ENCODE measurements at regions not wholly inside any gene's neighbourhood (a gene's known extent, or its start where the extent isn't known, plus 50 kb on each side); places are given as distances from the start of the nearest gene placed in this dataset.

DNA sequence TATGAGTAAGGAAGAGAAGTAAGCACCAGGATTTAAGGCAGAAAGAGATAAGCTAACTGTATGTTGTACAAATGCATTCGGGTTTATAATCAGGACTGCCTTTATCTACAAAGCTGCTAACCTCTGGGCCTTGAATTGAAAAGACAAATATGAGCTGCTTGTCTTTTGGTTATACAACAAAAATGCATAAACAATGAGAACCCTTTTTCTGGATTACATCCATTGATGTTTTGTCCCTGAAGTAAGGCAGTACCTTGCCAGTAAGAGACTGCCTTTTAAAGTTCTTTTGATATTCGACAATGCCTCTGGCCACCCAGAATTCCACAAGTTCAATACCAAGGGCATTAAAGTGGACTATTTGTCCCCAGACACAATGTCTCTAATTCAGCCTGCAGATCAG, 280.7 kb downstream of the ZNF621 start:
- Histone ChIP-seq H3K27me3 (ENCODE audit: control insufficient read depth, extremely low read depth, insufficient read depth, low read length) (no peaks in the 10 kb centered on the region), H3K36me3 (ENCODE audit: control insufficient read depth in 2 of 2, extremely low read depth in 1 of 2, insufficient read depth in 2 of 2, low read length in 2 of 2) (no peaks in the 10 kb centered on the region), H2AFZ (ENCODE audit: control insufficient read depth, low read length) (no peak overlapping the region), H4K20me1 (ENCODE audit: control insufficient read depth, extremely low read depth, insufficient read depth, low read length) (no peaks in the 10 kb centered on the region), H3K79me2 (ENCODE audit: control insufficient read depth, insufficient read depth, low read length) (no peaks in the 10 kb centered on the region), H3K9me1 (ENCODE audit: control insufficient read depth, extremely low read depth, insufficient read depth, low read length) (no peaks in the 10 kb centered on the region), H3K9ac (ENCODE audit: control insufficient read depth, extremely low read depth, insufficient read depth, low read length) (no peak overlapping the region), H3K4me1 (ENCODE audit: control insufficient read depth, extremely low read depth, insufficient read depth, low read length) (peaks cover 3% of the 10 kb centered on the region), H3K4me3 (ENCODE audit: control insufficient read depth in 2 of 3, extremely low read depth in 1 of 3, insufficient read depth in 2 of 3, low read depth in 1 of 3, low read length in 3 of 3) (no peak overlapping the region), H3K27ac (ENCODE audit: control insufficient read depth, insufficient read depth, low read length) (no peak overlapping the region), H3K4me2 (ENCODE audit: control insufficient read depth, extremely low read depth, insufficient read depth, low read depth, low read length) (no peak overlapping the region), H3K9me3 (ENCODE audit: control insufficient read depth, low read depth, low read length) (no peaks in the 10 kb centered on the region)
- TF ChIP-seq EZH2 (IDR thresholded peaks at IDR 0.05; ENCODE audit: low read length): no peak
- TF ChIP-seq, protein P1, sequence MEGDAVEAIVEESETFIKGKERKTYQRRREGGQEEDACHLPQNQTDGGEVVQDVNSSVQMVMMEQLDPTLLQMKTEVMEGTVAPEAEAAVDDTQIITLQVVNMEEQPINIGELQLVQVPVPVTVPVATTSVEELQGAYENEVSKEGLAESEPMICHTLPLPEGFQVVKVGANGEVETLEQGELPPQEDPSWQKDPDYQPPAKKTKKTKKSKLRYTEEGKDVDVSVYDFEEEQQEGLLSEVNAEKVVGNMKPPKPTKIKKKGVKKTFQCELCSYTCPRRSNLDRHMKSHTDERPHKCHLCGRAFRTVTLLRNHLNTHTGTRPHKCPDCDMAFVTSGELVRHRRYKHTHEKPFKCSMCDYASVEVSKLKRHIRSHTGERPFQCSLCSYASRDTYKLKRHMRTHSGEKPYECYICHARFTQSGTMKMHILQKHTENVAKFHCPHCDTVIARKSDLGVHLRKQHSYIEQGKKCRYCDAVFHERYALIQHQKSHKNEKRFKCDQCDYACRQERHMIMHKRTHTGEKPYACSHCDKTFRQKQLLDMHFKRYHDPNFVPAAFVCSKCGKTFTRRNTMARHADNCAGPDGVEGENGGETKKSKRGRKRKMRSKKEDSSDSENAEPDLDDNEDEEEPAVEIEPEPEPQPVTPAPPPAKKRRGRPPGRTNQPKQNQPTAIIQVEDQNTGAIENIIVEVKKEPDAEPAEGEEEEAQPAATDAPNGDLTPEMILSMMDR (optimal IDR thresholded peaks at IDR 0.05 in 1 of 3, IDR thresholded peaks at IDR 0.05 in 1 of 3, conservative IDR thresholded peaks at IDR 0.05 in 1 of 3; ENCODE audit: extremely low read depth in 1 of 3, insufficient read depth in 2 of 3, low read length in 3 of 3): no peak
- FAIRE-seq (no peak), DNase-seq (ENCODE audit: low read depth, low spot score) (no peak)
- dilution Hi-C loops (cut with MboI; ENCODE audit: extremely low pct_ligation_motif_present, low sequenced_read_pairs): no loop called here

DNA sequence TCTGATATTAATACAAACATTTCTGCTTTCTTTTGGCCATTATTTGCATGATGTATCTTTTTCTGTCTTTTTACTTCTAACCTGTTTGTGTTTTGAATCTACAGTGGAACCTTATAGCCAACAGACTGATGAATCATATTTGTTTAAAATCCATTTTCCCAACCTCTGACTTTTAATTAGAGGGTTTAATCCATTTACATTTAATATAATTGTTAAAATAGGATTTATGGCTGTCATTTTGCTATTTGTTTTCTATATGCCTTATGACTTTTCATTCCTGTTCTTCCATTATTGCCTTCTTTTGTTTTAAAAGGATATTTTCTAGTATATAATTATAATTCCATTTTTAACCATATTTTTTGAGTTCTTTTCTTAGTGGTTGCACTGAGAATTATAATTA, 286.1 kb downstream of the ZNF621 start:
- H4K20me1 ChIP-seq (ENCODE audit: control insufficient read depth, extremely low read depth, insufficient read depth, low read length): no peaks in the 10 kb centered on the region
- TF ChIP-seq, protein P1 (optimal IDR thresholded peaks at IDR 0.05 in 1 of 3, IDR thresholded peaks at IDR 0.05 in 1 of 3, conservative IDR thresholded peaks at IDR 0.05 in 1 of 3; ENCODE audit: extremely low read depth in 1 of 3, insufficient read depth in 2 of 3, low read length in 3 of 3): no peak
- TF ChIP-seq EZH2 (IDR thresholded peaks at IDR 0.05; ENCODE audit: low read length): no peak
- H3K27ac ChIP-seq (ENCODE audit: control insufficient read depth, insufficient read depth, low read length): no peak overlapping the region
- H3K4me3 ChIP-seq (ENCODE audit: control insufficient read depth in 2 of 3, extremely low read depth in 1 of 3, insufficient read depth in 2 of 3, low read depth in 1 of 3, low read length in 3 of 3): no peak overlapping the region
- H3K9ac ChIP-seq (ENCODE audit: control insufficient read depth, extremely low read depth, insufficient read depth, low read length): no peak overlapping the region
- H3K27me3 ChIP-seq (ENCODE audit: control insufficient read depth, extremely low read depth, insufficient read depth, low read length): no peaks in the 10 kb centered on the region
- H3K4me1 ChIP-seq (ENCODE audit: control insufficient read depth, extremely low read depth, insufficient read depth, low read length): no peaks in the 10 kb centered on the region
- DNase-seq (ENCODE audit: low read depth, low spot score) (no peak), FAIRE-seq (no peak)
- dilution Hi-C loops (cut with MboI; ENCODE audit: extremely low pct_ligation_motif_present, low sequenced_read_pairs): no loop called here
- H3K4me2 ChIP-seq (ENCODE audit: control insufficient read depth, extremely low read depth, insufficient read depth, low read depth, low read length): no peak overlapping the region
- no peaks in the 10 kb centered on the region for H3K79me2 ChIP-seq (ENCODE audit: control insufficient read depth, insufficient read depth, low read length)
- H2AFZ ChIP-seq (ENCODE audit: control insufficient read depth, low read length): no peak overlapping the region
- H3K36me3 ChIP-seq (ENCODE audit: control insufficient read depth in 2 of 2, extremely low read depth in 1 of 2, insufficient read depth in 2 of 2, low read length in 2 of 2): no peaks in the 10 kb centered on the region
- no peaks in the 10 kb centered on the region for H3K9me1 ChIP-seq (ENCODE audit: control insufficient read depth, extremely low read depth, insufficient read depth, low read length)
- H3K9me3 ChIP-seq (ENCODE audit: control insufficient read depth, low read depth, low read length): no peaks in the 10 kb centered on the region

All from keratinocyte (primary cell).